ENCODE measurements at regions not wholly inside any gene's neighbourhood (a gene's known extent, or its start where the extent isn't known, plus 50 kb on each side); places are given as distances from the start of the nearest gene placed in this dataset.

GRCh38 chr7:25790963-25791362, 361.0 kb upstream of the NFE2L3 start:
- no peak for TF ChIP-seq CTCF (IDR thresholded peaks at IDR 0.05)
- no peak for TF ChIP-seq POLR2A (IDR thresholded peaks at IDR 0.05)
